ENCODE measurements at regions not wholly inside any gene's neighbourhood (a gene's known extent, or its start where the extent isn't known, plus 50 kb on each side); places are given as distances from the start of the nearest gene placed in this dataset.
"Not testable (repeated sequence)": the region's sequence is repeated elsewhere in the genome, so short reads cannot be mapped to it uniquely, and the experiment has no call there.

DNA sequence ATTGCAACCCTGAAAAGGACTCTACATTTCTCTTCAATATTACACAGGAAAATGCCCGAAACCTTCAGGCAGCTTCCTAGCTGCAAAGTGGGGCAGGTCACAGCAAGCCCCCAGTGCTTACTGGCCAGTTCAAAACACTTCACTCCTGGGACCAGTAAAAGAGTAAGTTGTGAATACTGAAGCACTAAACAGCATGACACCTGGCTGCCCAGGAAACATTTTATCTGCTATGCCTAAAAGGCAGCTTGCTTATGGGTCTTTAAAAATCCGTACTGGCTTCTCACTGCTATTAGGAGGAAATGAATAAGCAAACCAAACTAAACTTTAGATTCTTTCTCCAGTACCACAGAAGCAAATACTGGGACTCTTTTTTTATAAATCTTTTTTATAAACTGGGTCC lies 457.9 kb upstream of the ALCAM start:
- DNase-seq = no peak

DNA sequence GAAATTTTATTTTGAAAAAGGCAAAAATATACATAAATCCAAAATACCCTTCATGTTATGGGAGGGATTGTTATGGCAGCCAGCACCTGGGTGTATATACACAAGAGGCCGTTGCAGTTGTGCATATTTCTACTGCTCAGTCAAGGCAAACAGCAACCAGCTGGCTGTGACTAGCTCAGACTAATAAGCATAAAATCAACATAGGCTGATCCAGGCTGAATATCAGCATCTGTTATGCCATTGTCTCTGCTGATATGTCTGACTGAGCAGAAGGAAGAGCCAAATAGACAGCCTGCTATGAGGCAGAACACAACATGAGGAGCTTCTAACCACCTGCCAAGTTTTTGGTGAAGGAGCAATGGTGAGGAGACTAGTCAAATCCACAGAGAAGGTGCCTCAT lies 457.5 kb upstream of the ALCAM start:
- DNase-seq = no peak

DNA sequence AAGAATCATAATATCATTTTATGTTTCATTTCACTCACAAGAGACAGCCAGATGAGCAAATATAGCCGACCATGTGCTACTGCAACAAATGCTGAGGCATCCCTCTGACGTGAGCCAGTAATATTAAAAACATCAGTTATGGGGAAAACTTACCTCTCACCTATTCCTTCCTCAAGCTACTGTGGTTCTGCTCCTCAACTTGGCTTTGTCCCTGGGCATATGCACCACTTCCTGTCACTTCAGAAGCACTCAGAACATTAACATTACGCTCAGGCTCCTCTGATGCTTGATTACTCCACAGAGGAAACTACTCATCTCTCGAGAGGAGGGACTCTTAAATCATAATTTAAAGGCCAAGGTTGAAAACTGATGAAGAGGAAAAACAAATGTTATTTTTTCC lies 457.0 kb upstream of the ALCAM start:
- DNase-seq = no peak

DNA sequence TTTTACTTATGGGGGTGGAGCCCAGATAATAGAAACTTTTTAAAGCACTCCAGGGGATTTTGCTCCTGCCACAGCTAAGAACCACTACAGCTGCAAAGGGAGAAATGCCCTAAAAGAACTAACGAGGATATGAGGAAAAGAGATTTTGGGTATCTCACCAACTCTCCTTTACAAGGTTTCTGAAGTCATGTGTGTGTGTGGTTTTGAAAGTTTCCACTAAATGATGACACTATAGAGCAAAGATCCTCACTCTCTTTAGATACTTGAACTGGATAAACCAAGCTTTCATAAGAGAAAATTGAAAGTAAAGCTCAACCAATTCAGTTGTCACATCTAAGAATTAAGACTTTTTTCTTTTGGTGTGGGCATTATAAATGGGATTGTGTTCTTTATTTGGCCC lies 455.3 kb upstream of the ALCAM start:
- DNase-seq = no peak

DNA sequence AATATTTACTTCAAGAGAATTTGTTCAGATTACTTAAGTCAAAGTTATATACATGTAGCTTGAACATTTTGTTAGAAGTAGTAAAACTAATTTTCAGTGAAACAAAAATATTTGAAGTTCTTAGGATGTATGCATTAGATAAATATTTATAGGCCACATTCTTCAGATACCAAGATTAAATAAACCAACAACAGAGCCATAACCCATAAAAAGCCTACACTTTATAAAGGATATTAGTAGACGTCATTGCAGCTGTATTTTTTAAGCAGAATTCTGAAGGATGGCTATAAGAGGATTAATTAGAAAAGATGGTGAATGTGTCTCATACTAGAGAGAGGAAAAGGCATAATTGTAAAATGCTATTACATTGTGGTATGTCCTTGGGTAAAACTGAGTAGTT lies 449.7 kb upstream of the ALCAM start:
- no peak for DNase-seq

DNA sequence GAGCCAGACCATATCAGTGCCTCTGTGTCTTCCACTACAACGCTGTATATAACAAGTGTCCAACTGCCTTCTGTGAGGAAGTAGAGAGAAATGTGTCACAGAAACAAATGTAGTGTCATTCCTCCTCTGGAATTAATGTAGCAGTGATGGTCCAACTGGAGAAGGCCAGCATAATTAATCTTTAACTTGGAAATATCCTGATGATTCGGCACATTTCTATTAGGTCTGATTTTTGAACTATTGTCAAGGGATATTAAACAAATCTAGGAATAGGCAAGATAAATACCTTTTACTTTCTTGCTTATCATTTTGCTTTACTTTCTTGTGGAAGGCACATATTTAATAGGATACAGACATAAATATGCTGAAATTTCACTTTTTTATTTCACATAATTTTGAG lies 446.2 kb upstream of the ALCAM start:
- DNase-seq = no peak

DNA sequence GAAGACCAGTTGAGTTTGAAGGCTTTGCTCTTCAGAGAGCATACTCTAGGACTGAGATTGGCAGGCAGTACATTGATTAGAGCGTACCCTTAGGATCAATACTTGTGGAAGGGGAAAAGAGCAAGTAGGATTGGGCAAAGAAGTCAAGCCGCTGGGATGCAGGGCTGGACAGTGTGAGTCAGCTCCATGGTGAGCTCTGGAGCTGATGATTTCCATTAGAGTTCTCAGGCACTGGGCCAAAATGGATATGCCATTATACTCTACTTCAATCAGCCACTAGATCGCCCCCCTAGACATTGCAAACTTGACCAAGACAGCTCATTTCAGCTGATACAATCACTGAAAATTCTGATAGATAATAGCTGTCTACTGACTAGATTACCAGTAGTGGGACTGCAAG lies 432.7 kb upstream of the ALCAM start:
- DNase-seq = no peak

DNA sequence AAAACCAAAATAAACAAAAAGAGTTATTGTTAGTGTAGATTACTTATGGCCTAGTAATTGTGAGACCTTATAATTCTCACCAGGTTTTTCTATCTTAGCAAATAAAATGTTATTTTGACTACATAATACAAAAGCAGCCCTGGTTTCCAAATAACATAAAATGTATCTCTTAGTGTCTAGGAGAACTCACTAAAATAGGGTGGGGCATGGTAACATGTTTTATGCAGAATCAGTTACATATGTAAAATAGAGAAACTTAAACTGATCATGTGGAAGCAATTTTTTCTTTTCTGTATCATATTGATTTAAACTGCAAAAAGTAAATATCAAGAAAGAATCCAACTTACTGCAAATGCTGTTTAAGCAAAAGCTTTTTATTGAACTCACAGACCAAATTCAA lies 431.1 kb upstream of the ALCAM start:
- DNase-seq = no peak

DNA sequence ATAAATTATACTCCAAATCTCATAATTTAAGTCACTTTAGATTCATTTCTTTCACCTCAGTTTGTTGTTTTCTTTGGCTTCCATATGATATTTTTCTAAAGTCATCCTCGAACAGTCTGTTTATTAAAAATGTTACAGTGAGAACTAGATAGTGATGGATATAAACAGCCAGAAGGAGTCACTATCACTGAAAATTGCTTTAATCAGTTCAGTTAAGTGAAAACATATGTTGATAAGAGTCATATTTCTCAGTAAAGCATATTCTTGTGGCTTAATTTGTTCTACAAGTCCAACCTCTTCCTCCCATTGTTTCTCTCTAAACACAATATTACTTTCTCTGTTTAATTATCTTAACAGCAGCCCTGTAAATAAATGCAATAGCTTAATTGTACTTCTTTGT lies 427.5 kb upstream of the ALCAM start:
- DNase-seq = no peak

DNA sequence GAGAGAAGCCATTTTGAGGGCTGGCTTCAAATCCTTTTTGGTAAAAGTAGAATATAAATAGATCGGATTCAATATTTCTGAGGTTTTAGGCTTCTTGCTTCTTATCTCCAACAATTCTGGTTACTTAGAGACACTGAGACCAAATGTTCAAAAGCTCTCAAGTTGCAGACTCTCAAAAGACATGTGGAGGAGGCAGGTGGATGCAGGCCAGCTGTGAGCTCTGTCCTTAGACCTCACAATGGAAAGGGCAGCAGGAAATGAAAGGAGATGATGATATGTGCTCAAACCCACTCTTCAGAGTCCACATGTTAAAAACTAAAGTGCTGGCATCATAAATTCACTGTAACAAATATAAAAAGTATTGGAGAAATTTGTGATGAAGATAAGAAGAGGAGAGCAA lies 424.9 kb upstream of the ALCAM start:
- no peak for DNase-seq

DNA sequence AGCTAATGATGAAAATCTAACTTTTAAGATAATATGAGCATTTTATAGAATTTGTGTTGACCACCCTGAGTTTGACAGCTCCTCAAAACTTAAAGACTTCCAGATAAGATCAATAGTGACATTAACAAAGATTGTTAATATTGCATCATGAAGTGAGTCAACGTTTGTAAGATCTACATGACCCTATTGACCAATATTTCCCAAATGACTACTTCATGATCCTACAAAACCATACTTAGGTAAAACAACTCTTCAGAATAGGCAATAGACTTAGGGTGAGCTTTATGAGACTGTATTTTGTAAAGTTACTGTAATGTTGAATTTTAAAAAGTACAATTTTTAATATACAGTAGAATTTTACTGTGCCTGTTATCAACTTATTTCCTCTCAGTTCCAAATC lies 422.7 kb upstream of the ALCAM start:
- no peak for DNase-seq

DNA sequence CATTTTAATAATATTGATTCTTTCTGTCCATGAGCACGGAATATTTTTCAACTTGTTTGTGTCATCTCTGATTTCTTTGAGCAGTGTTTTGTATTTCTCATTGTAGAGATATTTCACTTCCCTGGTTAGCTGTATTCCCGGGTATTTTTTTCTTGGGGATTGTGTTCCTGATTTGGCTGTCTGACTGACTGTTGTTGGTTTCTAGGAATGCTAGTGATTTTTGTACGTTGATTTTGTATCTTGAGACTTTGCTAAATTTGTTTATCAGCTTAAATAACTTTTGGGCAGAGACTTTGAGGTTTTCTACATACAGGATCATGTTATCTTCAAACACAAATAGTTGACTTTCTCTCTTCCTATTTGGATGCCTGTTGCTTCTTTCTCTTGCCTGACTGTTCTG lies 418.8 kb upstream of the ALCAM start:
- no peak for DNase-seq

DNA sequence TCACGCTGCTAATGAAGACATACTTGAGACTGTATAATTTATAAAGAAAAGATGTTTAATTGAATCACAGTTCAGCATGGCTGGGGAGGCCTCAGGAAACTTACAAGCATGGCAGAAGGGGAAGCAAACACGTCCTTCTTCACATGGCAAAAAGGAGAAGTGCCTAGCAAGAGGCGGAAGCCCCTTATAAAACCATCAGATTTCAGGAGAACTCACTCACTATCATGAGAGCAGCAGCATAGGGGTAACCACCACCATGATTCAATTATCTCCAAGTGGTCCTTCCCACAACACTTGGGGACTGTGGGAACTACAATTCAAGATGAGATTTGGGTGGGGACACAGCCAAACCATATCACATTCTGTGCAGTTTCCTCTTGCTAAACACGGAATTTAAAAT lies 416.9 kb upstream of the ALCAM start:
- DNase-seq = not testable (repeated sequence)

DNA sequence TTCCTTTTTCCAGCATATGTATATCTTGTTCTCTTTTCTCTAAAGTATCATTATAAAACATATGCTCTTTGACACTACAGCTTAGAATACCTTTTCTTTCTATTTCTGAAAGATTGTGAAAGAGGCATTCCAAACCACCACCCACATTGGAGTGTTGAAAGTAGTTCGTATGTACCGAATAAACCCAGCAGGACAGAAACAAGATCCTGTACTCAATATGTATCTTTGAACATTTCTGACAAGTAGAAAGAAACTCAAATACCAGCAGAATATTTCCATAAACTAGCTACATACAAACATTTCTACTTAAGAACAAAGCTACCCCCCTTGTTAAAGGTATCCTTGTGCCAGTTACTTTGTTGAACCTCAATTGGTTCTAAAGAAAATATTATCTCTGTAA lies 415.3 kb upstream of the ALCAM start:
- DNase-seq = no peak

DNA sequence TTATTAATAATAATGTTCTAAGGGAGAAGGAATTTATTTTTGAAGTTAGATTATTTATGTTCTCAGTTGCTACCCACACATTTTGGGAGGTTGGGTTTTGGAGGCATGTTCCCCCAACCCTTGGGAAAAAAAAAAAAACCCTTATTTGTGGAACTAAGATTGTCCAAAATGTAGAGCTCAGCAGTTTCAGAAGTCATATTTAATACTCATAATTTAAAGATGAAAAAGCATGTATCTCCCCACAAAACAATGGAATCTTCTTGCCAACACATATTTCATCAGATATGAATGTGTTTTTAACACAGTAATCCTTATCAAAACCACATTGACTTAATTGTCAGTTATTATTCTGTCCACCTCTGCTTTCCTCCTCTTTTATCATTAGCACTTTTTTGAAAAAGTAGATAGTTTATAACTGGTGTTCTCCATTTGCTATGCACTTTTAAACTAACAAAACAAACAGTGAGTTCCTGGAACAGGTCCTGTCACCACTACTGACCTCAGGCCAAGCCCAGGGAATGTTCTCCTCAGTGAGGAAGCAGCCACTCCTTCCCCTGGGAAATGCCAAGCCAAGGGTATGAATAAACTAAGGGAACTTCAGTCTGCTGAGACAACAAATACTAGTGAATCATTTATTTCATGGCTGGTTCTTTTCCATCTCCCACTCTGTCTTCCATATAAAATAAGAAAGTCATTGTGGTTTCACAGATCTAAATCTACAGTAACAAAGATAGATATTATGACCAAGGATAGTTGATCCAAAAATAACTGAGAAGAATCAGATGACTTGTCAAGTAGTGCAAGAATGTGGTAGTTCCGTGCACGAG lies 414.4 kb upstream of the ALCAM start:
- DNase-seq = no peak

DNA sequence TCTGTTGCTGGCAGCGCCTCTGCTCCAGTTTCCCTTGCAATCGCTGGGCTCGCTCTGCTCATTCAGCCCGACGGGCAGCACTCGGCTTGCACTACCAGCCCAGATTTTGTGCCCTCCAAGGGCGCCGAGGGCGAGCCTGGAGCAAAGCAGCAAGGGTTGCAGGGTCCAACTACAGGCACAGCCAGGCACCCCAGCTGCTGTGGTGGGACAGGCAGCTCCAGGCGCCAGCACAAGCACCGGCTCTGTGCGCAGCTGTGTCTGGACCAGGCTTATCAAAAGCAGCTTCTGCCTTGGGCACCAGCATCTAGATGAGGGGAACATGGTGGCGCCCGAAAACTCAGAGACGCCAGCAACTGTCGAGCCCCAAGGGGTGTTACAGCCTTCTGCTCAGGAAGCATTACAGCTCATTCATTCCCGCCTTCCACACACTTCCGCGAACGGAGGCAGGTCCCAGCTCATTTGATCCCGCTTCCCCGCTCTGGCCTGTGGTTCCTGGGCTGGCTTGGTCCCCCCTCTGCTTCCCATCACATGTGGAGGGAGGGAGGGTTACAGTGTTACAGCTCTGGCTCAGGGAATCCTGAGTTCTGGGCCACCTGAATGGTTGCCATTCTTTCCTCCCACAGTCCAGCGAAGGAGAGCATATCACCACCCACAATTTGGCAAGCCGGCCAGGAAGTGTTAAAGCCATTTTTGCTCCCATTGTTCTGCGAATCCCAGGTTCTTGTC lies 409.9 kb upstream of the ALCAM start:
- DNase-seq = no peak

DNA sequence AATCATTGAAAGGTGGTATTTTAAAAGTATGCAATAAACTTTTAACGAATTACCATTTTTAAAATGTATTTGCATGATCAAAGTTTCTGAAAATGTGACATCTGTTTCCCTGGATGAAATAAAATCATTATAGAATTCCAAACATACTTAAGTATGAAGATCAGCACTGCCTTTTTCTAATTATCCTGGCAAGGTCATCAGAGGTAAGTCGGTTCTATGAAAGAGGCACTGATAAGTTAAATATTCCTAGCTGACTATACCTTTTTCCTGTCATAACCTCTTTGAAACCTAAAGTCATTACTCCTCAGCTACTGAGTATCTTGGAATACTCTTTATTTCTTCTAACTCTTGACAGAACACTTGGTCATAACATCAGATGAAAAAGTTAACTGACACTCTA lies 406.1 kb upstream of the ALCAM start:
- DNase-seq = no peak

DNA sequence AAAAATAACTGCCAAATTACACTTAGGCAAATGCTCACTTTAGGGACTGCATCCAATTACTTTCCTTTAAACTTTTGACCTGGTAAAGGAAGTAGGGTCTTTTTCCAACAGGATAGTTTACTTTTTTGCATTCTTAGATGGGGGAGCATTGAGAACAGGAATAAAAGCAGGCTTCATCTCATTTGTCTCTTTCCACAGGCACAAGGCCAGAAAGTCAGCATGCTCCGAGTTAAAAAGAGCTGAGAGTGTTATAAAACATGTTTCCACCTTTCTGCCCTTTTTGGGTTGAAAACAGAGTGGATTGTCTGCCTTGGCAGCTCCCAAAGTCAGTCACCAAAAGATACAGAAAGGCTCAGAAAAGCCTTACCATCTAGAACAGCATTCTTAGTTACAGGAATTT lies 404.9 kb upstream of the ALCAM start:
- DNase-seq = no peak

DNA sequence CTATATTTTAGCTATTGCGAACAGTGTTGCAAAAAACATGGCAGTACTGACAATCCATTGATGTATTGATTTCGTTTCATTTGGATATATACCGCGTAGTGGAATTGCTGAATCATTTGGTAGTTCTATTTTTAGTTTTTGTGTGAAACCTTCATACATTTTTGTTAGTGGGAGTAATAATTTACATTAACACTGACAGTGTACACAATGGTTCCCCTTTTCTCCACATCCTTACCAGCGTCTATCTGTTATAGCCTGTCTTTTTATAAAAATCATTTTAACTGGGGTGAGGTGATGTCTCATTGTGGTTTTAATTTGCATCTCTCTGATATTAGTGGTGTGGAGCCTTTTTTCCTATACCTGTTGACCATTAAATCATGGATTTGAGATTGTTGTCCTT lies 392.4 kb upstream of the ALCAM start:
- DNase-seq = no peak

DNA sequence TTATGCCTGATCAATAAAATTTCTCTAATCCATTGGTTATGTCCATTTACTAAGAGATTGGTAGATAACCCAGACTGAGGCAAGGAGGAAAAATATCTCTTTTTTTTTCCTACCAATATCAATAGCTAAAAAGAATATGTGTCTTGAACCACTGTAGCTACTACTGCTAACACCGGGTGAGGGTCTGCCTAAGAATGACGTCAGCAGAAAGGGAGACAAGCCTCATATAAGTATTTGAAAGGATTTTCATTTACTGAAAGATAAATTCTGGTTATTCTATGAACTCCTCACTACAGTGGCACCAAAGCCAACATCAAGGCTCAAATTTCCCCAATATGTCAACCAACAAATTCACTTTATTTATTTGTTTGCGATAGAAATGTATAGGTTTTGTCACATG lies 389.0 kb upstream of the ALCAM start:
- no peak for DNase-seq

DNA sequence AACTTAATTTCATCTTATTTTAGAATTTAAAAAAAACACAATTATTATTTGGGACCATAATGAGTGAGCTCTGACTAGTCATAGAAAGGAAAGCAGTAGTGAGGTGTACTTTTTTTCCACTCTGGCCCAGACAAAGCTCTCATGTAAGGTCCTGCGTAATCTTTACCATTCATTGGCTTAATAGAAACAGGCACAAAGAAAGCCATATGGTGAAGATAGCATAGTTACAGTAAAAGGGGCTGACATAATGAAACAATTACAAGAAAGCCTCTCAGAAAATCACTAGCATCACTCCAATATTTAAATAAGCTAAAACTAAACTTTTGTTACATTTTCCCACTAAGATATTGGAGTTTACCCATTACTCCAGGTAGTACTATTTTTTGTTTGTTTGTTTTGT lies 384.6 kb upstream of the ALCAM start:
- DNase-seq = no peak

DNA sequence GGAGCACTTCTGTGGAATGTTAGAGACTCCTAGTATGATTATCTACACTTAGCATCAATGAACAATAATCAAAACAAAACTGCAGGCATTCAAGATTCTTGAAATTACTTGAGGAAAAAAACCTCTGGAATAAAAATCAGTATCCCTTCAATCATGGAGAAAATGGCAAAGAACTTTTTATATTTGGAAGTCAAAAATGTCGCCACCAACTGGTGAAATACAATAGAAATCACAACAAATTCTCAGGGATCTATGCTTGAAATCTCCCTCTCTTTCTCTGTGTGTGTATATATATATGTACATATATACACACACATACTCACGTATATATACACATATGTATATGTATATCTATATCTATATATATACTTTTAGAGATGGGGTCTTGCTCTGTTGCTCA lies 378.9 kb upstream of the ALCAM start:
- no peak for DNase-seq

DNA sequence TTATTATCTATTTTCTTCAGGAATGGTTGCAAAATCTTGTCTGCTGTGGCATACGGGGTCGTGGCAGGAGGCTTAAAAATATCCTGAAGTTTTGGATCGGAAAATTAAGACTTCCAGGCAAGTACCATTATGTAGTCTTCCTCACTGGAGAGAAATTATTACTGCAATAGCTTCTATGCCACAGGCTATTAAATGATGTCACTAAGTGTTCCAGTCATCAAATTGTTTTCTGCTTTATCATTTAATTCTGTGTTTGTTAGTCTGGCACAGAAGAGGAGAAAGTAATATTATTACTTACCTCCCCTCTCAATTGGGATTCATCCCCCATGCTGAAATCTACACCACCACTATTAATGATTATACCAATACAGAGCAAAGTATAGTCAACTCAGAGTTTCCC lies 378.2 kb upstream of the ALCAM start:
- DNase-seq = no peak

DNA sequence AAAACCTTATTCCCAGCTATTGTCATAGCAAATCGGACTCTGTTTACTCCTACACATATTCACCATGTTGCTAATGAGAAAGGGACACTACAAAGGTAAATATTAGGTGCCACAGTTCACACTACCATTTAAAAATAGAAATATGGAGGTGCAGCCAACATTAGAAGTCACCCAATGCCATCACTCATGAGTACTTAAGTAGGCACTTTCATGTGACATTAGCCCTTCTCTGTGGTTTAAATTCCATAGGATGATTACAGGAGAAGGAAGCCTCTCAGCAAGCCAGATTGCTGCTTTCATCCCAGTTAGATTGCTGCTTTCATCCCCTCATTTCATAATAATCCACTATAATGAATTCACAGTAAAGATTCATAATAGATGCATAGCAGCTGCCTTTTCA lies 376.8 kb upstream of the ALCAM start:
- no peak for DNase-seq

DNA sequence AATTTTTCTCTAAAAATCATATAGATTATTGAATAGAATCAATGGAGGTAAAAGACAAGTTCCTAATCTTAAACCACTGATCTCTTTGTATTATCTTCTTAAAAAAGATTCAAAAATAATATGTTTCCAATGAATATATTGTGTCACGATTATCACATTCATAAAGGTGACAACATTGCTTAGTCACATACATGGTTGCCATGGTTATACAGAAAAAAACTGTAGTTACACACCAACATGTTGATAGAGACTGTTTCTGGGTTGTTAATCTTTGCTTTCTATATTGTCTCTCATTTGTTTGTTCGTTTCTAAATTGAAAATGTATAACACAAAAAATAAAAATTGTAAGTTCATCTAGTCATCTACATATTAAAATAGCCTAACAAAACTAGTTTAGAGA lies 376.0 kb upstream of the ALCAM start:
- no peak for DNase-seq

All from activated CD8-positive, alpha-beta memory T cell treated with anti-CD3 and anti-CD28 coated beads, Interleukin-2, amount 50 U/mL, for 48 hours (primary cell).